Fibroblast of skin of scalp (primary cell): ENCODE measurements at regions not wholly inside any gene's neighbourhood (a gene's known extent, or its start where the extent isn't known, plus 50 kb on each side); places are given as distances from the start of the nearest gene placed in this dataset.
"Not testable (repeated sequence)": the region's sequence is repeated elsewhere in the genome, so short reads cannot be mapped to it uniquely, and the experiment has no call there.

ENCODE experiments used
- DNase-seq: peaks from one replicate; pipeline ENCODE4 v3.0.0-alpha.2; 2013

GRCh38 chr10:2888403-2889004, 178.8 kb upstream of the PFKP start:
- no peak for DNase-seq

GRCh38 chr10:2887391-2888070, 179.8 kb upstream of the PFKP start:
- DNase-seq = no peak

- no peak for DNase-seq
Observed at GRCh38 chr10:2886662-2887061, 180.7 kb upstream of the PFKP start.

- DNase-seq = no peak
Observed at GRCh38 chr10:2885288-2886278, 181.8 kb upstream of the PFKP start.

GRCh38 chr10:2883983-2884540, 183.3 kb upstream of the PFKP start:
- not testable (repeated sequence) for DNase-seq

- no peak for DNase-seq
Observed at GRCh38 chr10:2883238-2883637, 184.1 kb upstream of the PFKP start.

GRCh38 chr10:2882628-2883027, 184.7 kb upstream of the PFKP start:
- peak; percentile 3 for DNase-seq

- no peak for DNase-seq
Observed at GRCh38 chr10:2881720-2882620, 185.4 kb upstream of the PFKP start.

GRCh38 chr10:2880050-2880449, 187.3 kb upstream of the PFKP start:
- not testable (repeated sequence) for DNase-seq

GRCh38 chr10:2878818-2879217, 188.5 kb upstream of the PFKP start:
- no peak for DNase-seq

GRCh38 chr10:2876032-2876431, 191.3 kb upstream of the PFKP start:
- no peak for DNase-seq

GRCh38 chr10:2874963-2875362, 192.4 kb upstream of the PFKP start:
- DNase-seq = no peak

GRCh38 chr10:2873769-2874168, 193.6 kb upstream of the PFKP start:
- DNase-seq = no peak

GRCh38 chr10:2871673-2872219, 195.6 kb upstream of the PFKP start:
- DNase-seq = no peak

- DNase-seq = no peak
Observed at GRCh38 chr10:2870654-2871053, 196.7 kb upstream of the PFKP start.

- DNase-seq = no peak
Observed at GRCh38 chr10:2867788-2868299, 199.5 kb upstream of the PFKP start.

GRCh38 chr10:2866569-2866968, 200.8 kb upstream of the PFKP start:
- DNase-seq = no peak

GRCh38 chr10:2861632-2862210, 205.6 kb upstream of the PFKP start:
- no peak for DNase-seq

GRCh38 chr10:2858452-2858851, 208.9 kb upstream of the PFKP start:
- no peak for DNase-seq

- no peak for DNase-seq
Observed at GRCh38 chr10:2856598-2856997, 210.8 kb upstream of the PFKP start.
